Mammary epithelial cell (primary cell): ENCODE measurements at regions not wholly inside any gene's neighbourhood (a gene's known extent, or its start where the extent isn't known, plus 50 kb on each side); places are given as distances from the start of the nearest gene placed in this dataset.

Source experiments
- CTCF ChIP-seq, 2 donors: IDR thresholded peaks in 1 of 2; conservative IDR thresholded peaks in 1 of 2; 2 replicates each; pipeline ENCODE4 v1.5.1; 2011 to 2012; ENCODE audit warnings: inconsistent platforms in 2 of 2, low read length in 2 of 2, mild to moderate bottlenecking in 2 of 2, control low read depth in 1 of 2, low read depth in 1 of 2; ENCODE audit not compliant: insufficient read depth in 1 of 2; ENCODE audit errors: extremely low read depth in 1 of 2
- EZH2 ChIP-seq: IDR thresholded peaks from 2 replicates; pipeline ENCODE4 v1.6.1; 2012; ENCODE audit warnings: low read length, inconsistent platforms, borderline replicate concordance

- TF ChIP-seq CTCF (conservative IDR thresholded peaks at IDR 0.05 in 1 of 2, IDR thresholded peaks at IDR 0.05 in 1 of 2; ENCODE audit: extremely low read depth in 1 of 2, insufficient read depth in 1 of 2, low read depth in 1 of 2, low read length in 2 of 2) = no peak
- TF ChIP-seq EZH2 = no peak
Measured at GRCh38 chr2:131417886-131418285, 53.9 kb upstream of the RAB6D start.
